ENCODE measurements at regions not wholly inside any gene's neighbourhood (a gene's known extent, or its start where the extent isn't known, plus 50 kb on each side); places are given as distances from the start of the nearest gene placed in this dataset.
A peak's percentile ranks its signal among the peaks of the same experiment; 100 is the strongest.

DNA sequence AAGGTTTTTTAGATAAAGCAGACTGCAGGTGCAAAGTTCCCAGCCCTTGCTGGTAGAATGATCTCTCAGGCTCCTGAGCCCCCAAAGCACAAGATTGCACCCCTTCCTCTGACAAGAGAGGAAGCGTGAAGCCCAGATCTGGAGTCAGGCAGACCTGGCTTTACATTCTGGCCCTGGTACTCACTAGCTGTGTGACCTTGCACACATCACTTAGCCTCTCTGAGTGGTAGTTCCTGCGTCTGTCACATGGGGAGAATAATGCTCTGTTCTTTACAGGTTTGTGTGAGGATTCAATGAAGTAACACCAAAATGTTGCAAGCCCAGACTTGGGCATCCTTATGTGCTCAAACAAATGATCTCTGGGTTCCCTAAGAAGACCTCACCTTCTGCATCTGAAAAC is 141.5 kb downstream of the SMAD6 start:
- no peaks in the 10 kb centered on the region for H3K27me3 ChIP-seq (ENCODE audit: low read depth)

DNA sequence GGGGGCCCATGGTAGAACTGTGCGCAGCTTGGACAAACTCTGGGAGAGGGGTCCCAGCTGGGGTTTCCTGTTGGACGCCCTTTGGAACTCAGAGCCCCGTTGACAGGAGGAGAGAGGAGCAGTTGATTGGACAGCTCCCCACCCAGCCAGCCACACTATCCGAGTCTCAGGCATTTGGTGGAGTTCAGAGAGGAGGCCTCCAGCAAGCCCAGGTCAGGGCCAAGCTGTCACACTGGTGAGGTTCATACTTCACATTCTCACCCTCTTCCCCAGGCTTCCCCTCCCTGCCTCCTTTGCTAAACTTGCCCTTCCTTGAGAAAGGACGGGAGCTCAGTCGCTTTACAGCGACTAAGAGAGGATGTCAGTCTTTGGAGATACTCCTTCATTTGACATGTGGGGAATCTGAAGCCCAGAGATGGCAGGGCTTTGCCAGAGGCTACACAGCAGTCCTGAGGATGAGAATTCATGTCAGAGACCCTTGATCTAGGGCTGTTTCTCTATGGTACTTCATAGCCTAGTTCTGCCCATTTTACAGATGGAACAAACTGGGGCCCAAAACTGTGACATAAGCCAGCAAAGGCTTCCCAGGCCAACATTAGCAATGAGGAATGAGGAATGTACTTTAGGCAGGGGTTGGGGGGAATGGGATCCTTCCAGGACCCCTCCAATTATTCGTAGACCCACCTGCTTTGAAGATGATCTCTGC is 142.2 kb downstream of the SMAD6 start:
- DNase-seq (ENCODE audit: low spot score in 2 of 2), result no peak
- Histone ChIP-seq H3K27me3 (ENCODE audit: low read depth) (no peaks in the 10 kb centered on the region), H3K9me3 (no peaks in the 10 kb centered on the region), H3K4me3 (no peak overlapping the region), H3K36me3 (replicated peaks) (no peaks in the 10 kb centered on the region), H3K4me1 (peaks cover 5% of the 10 kb centered on the region)
- in situ Hi-C loops (cut with MboI; ENCODE audit: low sequenced_read_pairs), result loop anchor here (5.0 kb wide), 1 partner anchor 242 kb away; no protein-coding TSS in a partner anchor

More for the DNA sequence above, 141.5 kb downstream of the SMAD6 start:
- no peak for DNase-seq (ENCODE audit: low spot score in 2 of 2)
- Histone ChIP-seq H3K9me3 (no peaks in the 10 kb centered on the region), H3K4me1 (peaks cover 5% of the 10 kb centered on the region), H3K36me3 (replicated peaks) (no peaks in the 10 kb centered on the region), H3K4me3 (no peak overlapping the region)
- in situ Hi-C loops (cut with MboI; ENCODE audit: low sequenced_read_pairs), result loop anchor here (5.0 kb wide), 1 partner anchor 241 kb away; no protein-coding TSS in a partner anchor

DNA sequence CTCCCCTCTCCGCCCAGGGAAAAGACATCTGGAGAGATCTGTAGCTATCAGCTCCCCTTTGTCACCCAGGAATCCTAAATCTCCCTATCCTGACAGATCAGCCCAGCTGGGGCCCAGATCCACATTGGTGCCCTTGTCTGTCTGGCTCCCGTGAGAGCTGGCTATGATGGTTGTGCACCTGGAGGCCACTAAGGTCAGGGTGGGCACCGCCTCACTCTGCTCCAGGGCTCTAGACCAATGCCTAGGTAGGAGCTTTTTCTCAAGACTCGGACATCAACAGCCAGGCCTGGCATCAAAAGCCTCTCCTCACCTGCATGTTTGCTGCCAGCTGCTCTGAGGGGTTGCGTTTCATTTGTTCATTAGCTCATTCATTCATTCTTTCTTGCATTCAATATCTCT is 142.7 kb downstream of the SMAD6 start:
- Histone ChIP-seq H3K4me3 (no peak overlapping the region), H3K36me3 (replicated peaks) (no peaks in the 10 kb centered on the region), H3K4me1 (peaks cover 5% of the 10 kb centered on the region), H3K9me3 (no peaks in the 10 kb centered on the region), H3K27me3 (ENCODE audit: low read depth) (no peaks in the 10 kb centered on the region)
- DNase-seq (ENCODE audit: low spot score in 2 of 2), result no peak
- in situ Hi-C loops (cut with MboI; ENCODE audit: low sequenced_read_pairs), result loop anchor here (5.0 kb wide), 1 partner anchor 242 kb away; no protein-coding TSS in a partner anchor

DNA sequence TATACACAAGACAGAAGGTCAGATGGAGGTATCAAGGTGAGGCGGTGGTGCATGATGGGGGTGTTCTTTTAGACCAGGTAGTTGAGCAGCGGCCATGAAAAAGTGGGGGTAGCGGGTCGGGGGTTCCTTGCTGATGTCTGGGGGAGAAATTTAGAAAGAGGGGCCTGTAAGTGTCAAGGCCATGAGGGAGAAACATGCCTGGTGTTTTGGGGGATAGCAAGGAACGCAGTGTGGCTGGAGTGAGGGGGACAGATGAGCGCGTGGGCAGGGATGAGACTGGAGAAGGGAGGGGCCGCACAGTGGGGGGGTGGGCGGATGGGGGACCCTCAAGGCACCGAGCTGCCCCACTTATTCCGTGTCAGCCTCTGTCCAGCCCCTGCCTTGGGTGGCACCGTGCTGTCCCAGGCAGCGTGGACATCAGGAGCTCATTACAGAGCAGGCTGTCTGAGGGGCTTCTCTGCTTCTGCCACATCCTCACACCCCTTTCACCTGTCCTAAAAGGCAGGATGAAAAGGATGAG is 143.3 kb downstream of the SMAD6 start:
- no peak overlapping the region for H3K4me3 ChIP-seq
- H3K4me1 ChIP-seq, result peaks cover 5% of the 10 kb centered on the region
- in situ Hi-C loops (cut with MboI; ENCODE audit: low sequenced_read_pairs), result no loop called here
- H3K27me3 ChIP-seq (ENCODE audit: low read depth), result no peaks in the 10 kb centered on the region
- H3K9me3 ChIP-seq, result no peaks in the 10 kb centered on the region
- no peak for DNase-seq (ENCODE audit: low spot score in 2 of 2)
- no peaks in the 10 kb centered on the region for H3K36me3 ChIP-seq (replicated peaks)

DNA sequence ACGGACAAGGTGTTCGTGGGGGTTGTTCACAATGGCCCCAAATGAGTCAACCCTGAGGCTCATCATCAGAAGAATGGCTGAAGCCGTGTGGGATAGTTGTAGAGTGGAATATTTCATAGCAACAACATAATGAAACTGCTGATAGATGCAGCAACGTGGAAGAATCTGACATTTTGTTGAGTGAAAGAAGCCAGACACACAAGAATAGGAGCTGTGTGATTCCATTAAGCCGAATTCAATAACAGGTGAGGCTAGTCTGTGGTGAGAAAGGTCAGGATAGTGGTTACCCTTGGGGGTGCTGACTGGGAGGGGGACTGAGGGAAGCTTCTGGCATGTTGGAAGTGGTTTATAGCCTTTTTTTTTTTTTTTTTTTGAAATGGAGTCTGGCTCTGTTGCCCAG is 144.0 kb downstream of the SMAD6 start:
- no peak overlapping the region for H3K4me3 ChIP-seq
- no peaks in the 10 kb centered on the region for H3K27me3 ChIP-seq (ENCODE audit: low read depth)
- H3K9me3 ChIP-seq, result no peaks in the 10 kb centered on the region
- no peaks in the 10 kb centered on the region for H3K36me3 ChIP-seq (replicated peaks)
- H3K4me1 ChIP-seq, result peaks cover 10% of the 10 kb centered on the region
- in situ Hi-C loops (cut with MboI; ENCODE audit: low sequenced_read_pairs), result no loop called here
- DNase-seq (ENCODE audit: low spot score in 2 of 2), result no peak

DNA sequence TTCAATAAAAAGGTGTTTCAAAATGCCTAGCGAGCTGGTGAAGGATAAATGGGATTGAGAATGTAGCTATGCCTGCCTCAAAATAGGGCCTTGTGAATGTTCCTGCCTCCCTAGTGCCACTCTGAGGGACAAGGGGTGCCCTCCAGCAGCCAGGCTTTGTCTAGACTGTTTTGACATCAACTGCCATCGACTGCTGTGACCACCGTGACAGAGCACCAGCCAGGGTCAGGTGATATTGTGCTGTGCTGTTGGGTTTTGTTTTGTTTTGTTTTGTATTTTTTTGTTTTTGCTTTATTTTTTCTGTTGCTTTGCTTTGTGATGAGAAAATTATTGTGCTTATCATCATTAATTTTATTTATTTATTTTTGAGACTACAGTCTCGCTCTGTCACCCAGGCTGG is 144.8 kb downstream of the SMAD6 start:
- Histone ChIP-seq H3K27me3 (ENCODE audit: low read depth) (no peaks in the 10 kb centered on the region), H3K4me3 (no peak overlapping the region), H3K36me3 (replicated peaks) (no peaks in the 10 kb centered on the region), H3K9me3 (no peaks in the 10 kb centered on the region), H3K4me1 (peaks cover 18% of the 10 kb centered on the region)
- in situ Hi-C loops (cut with MboI; ENCODE audit: low sequenced_read_pairs), result no loop called here
- DNase-seq (ENCODE audit: low spot score in 2 of 2), result no peak

DNA sequence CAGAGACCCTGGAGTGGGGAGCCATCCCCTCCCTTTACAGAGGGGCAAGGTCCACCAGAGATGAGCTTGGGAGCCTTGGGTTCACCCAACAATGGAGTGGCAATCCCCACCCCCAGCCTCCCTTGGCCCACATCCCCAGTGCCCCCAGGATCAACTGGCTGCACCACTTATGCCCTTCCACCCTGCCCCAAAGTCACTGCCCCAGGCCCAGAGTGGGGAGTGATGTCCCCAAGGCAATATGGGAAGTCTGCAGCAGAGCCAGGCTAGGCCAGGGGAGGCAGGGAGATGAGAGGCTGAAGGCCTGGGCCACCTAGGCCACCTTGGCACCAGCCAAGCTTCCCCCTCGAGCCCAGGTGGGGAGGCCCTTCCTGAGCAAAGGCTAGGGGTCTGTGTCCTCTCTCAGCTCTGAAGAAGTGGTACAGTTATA is 145.5 kb downstream of the SMAD6 start:
- H3K27me3 ChIP-seq (ENCODE audit: low read depth), result no peaks in the 10 kb centered on the region
- H3K4me1 ChIP-seq, result peaks cover 13% of the 10 kb centered on the region
- peak in 1 of 2 experiments; percentile 8 for DNase-seq (ENCODE audit: low spot score in 2 of 2)
- no peaks in the 10 kb centered on the region for H3K36me3 ChIP-seq (replicated peaks)
- H3K4me3 ChIP-seq, result no peak overlapping the region
- in situ Hi-C loops (cut with MboI; ENCODE audit: low sequenced_read_pairs), result no loop called here
- H3K9me3 ChIP-seq, result no peaks in the 10 kb centered on the region

DNA sequence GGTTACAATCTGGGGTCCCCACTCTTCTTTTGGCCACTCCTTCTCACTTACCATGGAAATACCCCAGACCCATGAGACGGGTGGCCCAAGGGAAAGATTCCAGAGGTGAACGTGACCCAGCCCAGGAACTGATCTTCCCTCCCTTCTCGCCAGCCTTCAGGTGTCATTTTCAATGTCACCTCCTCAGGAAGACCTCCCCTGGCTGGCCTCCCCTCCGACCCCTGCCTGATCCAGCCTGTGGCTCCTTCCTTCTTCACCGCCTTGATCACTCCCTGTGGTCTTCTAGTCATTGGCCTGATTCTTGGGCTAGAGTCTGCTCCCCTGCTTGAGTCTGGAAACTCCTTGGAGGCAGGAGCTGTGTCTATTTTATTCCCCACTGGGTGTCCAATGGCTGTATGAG is 146.1 kb downstream of the SMAD6 start:
- Histone ChIP-seq H3K36me3 (replicated peaks) (no peaks in the 10 kb centered on the region), H3K4me3 (no peak overlapping the region), H3K9me3 (no peaks in the 10 kb centered on the region), H3K27me3 (ENCODE audit: low read depth) (no peaks in the 10 kb centered on the region), H3K4me1 (peaks cover 13% of the 10 kb centered on the region)
- peak in 1 of 2 experiments; percentile 6 for DNase-seq (ENCODE audit: low spot score in 2 of 2)
- in situ Hi-C loops (cut with MboI; ENCODE audit: low sequenced_read_pairs), result no loop called here

DNA sequence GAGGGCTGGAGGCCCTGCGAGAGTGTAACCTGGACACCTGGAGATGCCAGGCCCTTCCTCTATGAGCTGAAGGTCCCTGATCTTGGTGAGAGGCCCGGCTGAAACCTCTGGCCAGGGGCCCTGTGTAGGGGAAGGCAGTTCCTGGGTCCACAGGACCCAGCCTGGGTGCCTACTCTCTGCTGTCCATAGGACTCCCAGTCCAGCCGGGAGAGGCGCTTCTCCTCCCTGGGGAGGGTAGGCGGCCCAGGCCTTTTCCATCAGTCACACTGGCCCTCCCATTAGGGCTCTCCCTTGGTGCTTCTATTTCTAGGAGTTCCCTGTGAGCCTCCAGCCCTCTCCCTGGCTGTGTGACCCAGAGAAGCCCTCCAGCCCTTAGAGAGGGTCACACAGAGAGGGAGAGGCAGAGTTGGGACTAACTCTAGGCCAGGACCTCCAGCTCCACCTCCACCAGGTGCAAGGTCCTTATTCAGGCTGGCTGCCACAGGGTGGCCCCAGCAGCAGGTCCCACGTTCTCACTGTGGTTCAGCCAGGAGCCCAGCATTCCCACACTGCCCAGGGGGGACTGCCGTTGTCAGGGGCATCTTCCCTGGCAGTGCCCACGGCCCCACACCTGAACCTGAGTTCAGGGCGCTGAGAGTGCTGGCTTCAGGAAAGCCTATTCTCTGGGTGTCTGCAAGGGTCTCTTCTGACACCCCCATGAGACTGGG is 146.8 kb downstream of the SMAD6 start:
- Histone ChIP-seq H3K4me1 (peaks cover 13% of the 10 kb centered on the region), H3K36me3 (replicated peaks) (no peaks in the 10 kb centered on the region), H3K4me3 (no peak overlapping the region), H3K9me3 (no peaks in the 10 kb centered on the region), H3K27me3 (ENCODE audit: low read depth) (no peaks in the 10 kb centered on the region)
- peak in 1 of 2 experiments; percentile 7 for DNase-seq (ENCODE audit: low spot score in 2 of 2)
- in situ Hi-C loops (cut with MboI; ENCODE audit: low sequenced_read_pairs), result no loop called here

DNA sequence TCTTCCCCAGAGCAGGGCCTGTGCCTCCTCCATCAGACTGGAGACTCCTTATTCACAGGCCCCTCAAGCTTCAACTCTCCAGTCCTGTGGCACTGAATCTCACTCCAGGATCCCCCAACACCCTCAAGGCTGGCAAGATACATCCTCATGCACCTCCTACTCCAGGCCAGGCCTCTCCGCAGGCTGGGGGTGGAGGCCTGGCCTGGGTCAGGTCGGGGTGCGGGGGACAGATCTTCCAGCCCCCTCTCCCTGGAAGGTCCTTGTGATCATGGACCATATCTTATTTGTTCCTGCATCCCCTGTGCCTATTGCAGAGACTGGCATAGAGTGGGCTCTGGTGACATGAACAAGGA is 147.3 kb downstream of the SMAD6 start:
- in situ Hi-C loops (cut with MboI; ENCODE audit: low sequenced_read_pairs), result no loop called here
- Histone ChIP-seq H3K4me1 (peaks cover 13% of the 10 kb centered on the region), H3K36me3 (replicated peaks) (no peaks in the 10 kb centered on the region), H3K4me3 (no peak overlapping the region), H3K27me3 (ENCODE audit: low read depth) (no peaks in the 10 kb centered on the region), H3K9me3 (no peaks in the 10 kb centered on the region)
- peak in 1 of 2 experiments; percentile 2 for DNase-seq (ENCODE audit: low spot score in 2 of 2)

DNA sequence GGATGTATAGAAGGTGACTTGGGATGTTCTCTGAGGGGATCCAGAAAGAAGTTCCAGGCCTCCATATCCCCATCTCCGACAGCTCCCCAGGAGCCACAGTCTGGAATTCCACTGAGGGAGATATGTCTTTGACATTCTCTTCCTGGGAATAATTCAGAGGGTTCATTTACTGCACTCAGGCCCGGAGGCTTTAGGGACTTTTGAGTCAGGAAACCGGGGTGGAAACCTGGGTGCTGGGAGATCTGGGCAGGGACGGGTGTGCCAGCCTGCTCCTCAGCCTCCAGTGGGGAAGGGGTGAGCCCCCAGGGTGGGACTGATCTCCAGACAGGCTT is 147.7 kb downstream of the SMAD6 start:
- DNase-seq (ENCODE audit: low spot score in 2 of 2), result no peak
- in situ Hi-C loops (cut with MboI; ENCODE audit: low sequenced_read_pairs), result no loop called here
- Histone ChIP-seq H3K27me3 (ENCODE audit: low read depth) (no peaks in the 10 kb centered on the region), H3K4me3 (no peak overlapping the region), H3K4me1 (peaks cover 13% of the 10 kb centered on the region), H3K36me3 (replicated peaks) (no peaks in the 10 kb centered on the region), H3K9me3 (no peaks in the 10 kb centered on the region)

DNA sequence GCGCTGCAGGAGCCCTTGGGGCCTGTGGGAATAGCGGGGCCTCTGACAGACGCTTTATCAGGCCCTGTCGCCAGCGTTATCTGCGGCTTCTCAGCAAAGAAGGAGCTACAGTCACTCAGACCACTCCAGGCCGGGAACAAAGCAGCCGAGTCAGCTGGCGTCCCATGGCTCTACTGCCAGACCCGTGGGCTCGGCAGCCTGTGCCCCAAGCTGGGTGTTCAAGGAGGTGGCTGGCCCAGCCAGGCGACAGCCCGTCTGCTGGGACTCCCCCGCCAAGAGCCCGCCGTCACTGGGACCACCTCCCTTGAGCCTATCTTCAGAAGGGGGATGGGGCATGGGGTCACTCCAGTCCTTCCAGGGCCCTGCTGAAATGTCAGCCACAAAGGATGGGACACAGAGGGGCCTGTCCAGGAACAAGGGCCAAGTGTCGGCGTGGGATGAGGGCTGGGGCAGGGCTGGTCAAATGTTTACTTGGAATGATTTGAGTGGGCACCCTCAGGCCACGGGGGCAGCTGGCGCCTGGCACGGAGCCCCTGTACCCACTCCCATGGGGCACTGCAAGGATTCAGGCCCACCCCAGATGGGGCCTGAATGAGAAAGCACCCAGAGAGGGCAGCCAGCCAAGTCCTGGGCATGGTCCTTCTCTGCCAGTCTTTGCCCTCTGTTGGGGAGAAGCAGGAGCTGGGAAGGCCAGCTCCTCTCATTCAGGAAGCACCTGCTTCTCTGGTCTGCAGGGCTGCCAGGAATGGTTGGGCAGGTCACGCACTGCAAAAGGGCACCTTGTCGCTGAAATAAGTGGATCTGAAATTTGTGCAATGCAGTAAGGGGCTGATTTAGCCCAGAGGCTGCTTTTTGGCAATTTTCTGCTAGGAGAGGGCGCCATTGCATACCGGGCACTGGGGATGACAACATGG is 148.3 kb downstream of the SMAD6 start:
- no peak overlapping the region for H3K4me3 ChIP-seq
- peaks cover 13% of the 10 kb centered on the region for H3K4me1 ChIP-seq
- 0 out of 2 replicates have a peak, but pooled peaks cover 2% of the 10 kb centered on the region for H3K27me3 ChIP-seq (ENCODE audit: low read depth)
- DNase-seq (ENCODE audit: low spot score in 2 of 2), result peak in 1 of 2 experiments; percentile 24
- no peaks in the 10 kb centered on the region for H3K36me3 ChIP-seq (replicated peaks)
- in situ Hi-C loops (cut with MboI; ENCODE audit: low sequenced_read_pairs), result no loop called here
- H3K9me3 ChIP-seq, result no peaks in the 10 kb centered on the region

DNA sequence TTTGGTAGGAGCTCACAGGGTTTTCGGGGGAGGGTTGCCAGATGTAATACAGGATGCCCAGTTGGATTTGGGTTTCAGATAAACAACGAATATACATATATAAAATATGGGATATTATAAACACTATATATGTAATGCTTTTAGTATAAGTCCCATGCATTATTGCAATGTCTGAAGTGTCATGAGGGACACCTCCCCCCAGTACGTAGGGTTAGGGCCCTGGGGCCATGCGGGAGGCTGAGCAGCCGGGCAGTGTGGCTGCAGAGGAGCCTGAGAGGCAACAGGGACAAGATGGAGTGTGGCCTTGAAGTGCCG is 148.9 kb downstream of the SMAD6 start:
- in situ Hi-C loops (cut with MboI; ENCODE audit: low sequenced_read_pairs), result no loop called here
- no peak for DNase-seq (ENCODE audit: low spot score in 2 of 2)
- no peak overlapping the region for H3K4me3 ChIP-seq

More for the DNA sequence above, 148.9 kb downstream of the SMAD6 start:
- Histone ChIP-seq H3K36me3 (replicated peaks) (no peaks in the 10 kb centered on the region), H3K27me3 (ENCODE audit: low read depth) (0 out of 2 replicates have a peak, but pooled peaks cover 2% of the 10 kb centered on the region), H3K4me1 (peaks cover 13% of the 10 kb centered on the region), H3K9me3 (no peaks in the 10 kb centered on the region)
